ENCODE measurements at regions not wholly inside any gene's neighbourhood (a gene's known extent, or its start where the extent isn't known, plus 50 kb on each side); places are given as distances from the start of the nearest gene placed in this dataset.
A peak's percentile ranks its signal among the peaks of the same experiment; 100 is the strongest.
"Not testable (repeated sequence)": the region's sequence is repeated elsewhere in the genome, so short reads cannot be mapped to it uniquely, and the experiment has no call there.

DNA sequence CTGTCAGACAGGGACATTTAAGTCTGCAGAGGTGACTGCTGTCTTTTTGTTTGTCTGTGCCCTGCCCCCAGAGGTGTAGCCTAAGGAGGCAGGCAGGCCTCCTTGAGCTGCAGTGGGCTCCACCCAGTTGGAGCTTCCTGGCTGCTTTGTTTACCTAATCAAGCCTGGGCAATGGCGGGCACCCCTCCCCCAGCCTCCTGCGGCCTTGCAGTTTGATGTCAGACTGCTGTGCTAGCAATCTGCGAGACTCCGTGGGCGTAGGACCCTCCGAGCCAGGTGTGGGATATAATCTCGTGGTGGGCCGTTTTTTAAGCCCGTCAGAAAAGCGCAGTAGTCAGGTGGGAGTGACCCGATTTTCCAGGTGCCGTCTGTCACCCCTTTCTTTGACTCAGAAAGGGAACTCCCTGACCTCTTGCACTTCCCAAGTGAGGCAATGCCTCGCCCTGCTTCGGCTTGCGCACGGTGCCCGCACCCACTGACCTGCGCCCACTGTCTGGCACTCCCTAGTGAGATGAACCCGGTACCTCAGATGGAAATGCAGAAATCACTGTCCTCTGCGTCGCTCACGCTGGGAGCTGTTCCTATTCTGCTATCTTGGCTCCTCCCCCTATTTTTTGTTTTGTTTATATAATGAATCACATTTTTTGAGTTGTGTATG, 179.4 kb upstream of the KLF8 start:
- H3K9ac ChIP-seq (ENCODE audit: low read length in 5 of 5); H3K36me3 ChIP-seq (ENCODE audit: control insufficient read depth in 5 of 5, insufficient read depth in 5 of 5, low read length in 5 of 5); H3K27ac ChIP-seq (ENCODE audit: low read depth, low read length); H3K4me3 ChIP-seq (ENCODE audit: low read depth in 1 of 5, low read length in 5 of 5); H3K4me1 ChIP-seq (ENCODE audit: control insufficient read depth in 5 of 5, insufficient read depth in 5 of 5, low read length in 5 of 5); H3K27me3 ChIP-seq (ENCODE audit: control insufficient read depth in 5 of 5, insufficient read depth in 4 of 5, low read length in 5 of 5): not testable (repeated sequence)
- peaks cover 4 to 17% (median 7%) of the 10 kb centered on the region in 5 donors for H3K9me3 ChIP-seq (ENCODE audit: control insufficient read depth in 5 of 5, low read length in 5 of 5)

DNA sequence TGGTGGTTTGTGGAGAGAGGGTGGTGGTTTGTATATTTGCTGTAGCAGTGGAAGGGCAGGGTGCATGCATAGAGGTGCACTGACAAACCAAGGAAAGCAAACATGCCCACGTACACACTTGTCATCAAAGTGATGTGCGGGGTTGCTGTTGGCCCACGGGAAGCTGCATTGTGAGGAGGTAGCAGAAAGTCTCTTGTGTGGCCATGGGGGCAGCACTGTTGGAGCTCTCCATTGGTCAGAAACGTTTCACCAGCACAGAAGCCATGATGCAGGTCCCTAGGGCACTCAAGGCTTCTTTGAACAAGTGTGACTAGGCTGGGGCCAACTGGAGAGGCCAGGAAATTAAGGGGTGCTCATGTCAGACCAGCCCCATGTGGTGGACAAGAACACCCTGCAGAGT, 174.8 kb upstream of the KLF8 start:
- H3K4me1 ChIP-seq (ENCODE audit: control insufficient read depth in 5 of 5, insufficient read depth in 5 of 5, low read length in 5 of 5), result no peaks in the 10 kb centered on the region
- no peak overlapping the region for H3K27ac ChIP-seq (ENCODE audit: low read depth, low read length)
- no peaks in the 10 kb centered on the region for H3K36me3 ChIP-seq (ENCODE audit: control insufficient read depth in 5 of 5, insufficient read depth in 5 of 5, low read length in 5 of 5)
- H3K9ac ChIP-seq (ENCODE audit: low read length in 5 of 5), result no peak overlapping the region
- no peak overlapping the region for H3K4me3 ChIP-seq (ENCODE audit: low read depth in 1 of 5, low read length in 5 of 5)
- no peaks in the 10 kb centered on the region for H3K27me3 ChIP-seq (ENCODE audit: control insufficient read depth in 5 of 5, insufficient read depth in 4 of 5, low read length in 5 of 5)
- peaks cover 4 to 17% (median 7%) of the 10 kb centered on the region in 5 donors for H3K9me3 ChIP-seq (ENCODE audit: control insufficient read depth in 5 of 5, low read length in 5 of 5)

DNA sequence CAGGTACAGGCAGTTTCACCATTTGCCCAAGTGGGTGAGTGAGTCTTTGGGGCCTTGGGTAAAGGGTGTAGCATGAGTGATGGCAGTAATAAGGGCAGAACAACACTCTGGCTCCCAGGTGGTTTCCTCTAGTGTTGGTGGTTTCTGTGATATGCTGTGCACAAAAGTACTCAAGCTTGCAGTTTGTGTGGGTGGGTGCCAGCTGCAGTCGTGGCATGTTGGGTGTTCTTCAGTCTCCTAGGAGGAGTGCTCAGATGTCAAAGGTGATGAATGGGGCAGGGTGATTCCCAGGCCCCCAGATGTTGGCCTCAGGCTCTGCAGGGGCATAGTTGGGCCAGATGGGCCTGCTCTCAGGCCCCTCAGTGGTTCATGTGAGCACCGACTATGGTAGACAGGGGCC, 166.1 kb upstream of the KLF8 start:
- no peaks in the 10 kb centered on the region for H3K36me3 ChIP-seq (ENCODE audit: control insufficient read depth in 5 of 5, insufficient read depth in 5 of 5, low read length in 5 of 5)
- H3K9ac ChIP-seq (ENCODE audit: low read length in 5 of 5), result no peak overlapping the region
- peaks cover 0 to 21% (median 0%) of the 10 kb centered on the region in 5 donors for H3K4me1 ChIP-seq (ENCODE audit: control insufficient read depth in 5 of 5, insufficient read depth in 5 of 5, low read length in 5 of 5)
- no peak overlapping the region for H3K4me3 ChIP-seq (ENCODE audit: low read depth in 1 of 5, low read length in 5 of 5)
- peaks cover 0 to 9% (median 8%) of the 10 kb centered on the region in 5 donors for H3K9me3 ChIP-seq (ENCODE audit: control insufficient read depth in 5 of 5, low read length in 5 of 5)
- no peak overlapping the region for H3K27ac ChIP-seq (ENCODE audit: low read depth, low read length)
- peaks cover 0 to 9% (median 6%) of the 10 kb centered on the region in 5 donors for H3K27me3 ChIP-seq (ENCODE audit: control insufficient read depth in 5 of 5, insufficient read depth in 4 of 5, low read length in 5 of 5)

DNA sequence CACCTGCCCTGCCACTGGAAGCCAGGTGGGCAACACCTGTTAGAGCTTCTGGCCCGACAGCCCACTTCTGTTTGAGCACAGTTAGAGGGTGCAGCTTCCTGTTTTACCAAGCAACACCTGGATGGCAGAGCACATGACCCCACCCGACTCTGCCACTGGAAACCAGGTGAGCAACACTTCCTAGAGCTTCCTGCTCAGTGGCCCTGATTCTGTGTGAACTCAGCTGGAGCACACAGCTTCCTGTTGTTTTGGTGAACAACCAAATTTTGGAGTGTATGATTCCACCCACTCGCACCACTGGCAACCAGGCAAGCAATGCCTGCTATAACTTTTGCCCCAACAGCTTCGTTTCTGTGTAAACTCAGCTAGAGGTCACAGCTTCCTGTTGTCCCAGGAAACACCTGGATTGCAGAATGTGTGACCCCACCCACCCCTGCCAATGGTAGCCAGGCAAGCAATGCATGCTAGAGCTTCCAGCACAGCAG, 163.8 kb upstream of the KLF8 start:
- Histone ChIP-seq H3K27ac (ENCODE audit: low read depth, low read length) (peak overlapping the region; percentile 3), H3K9ac (ENCODE audit: low read length in 5 of 5) (no peak overlapping the region), H3K36me3 (ENCODE audit: control insufficient read depth in 5 of 5, insufficient read depth in 5 of 5, low read length in 5 of 5) (no peaks in the 10 kb centered on the region), H3K27me3 (ENCODE audit: control insufficient read depth in 5 of 5, insufficient read depth in 4 of 5, low read length in 5 of 5) (peaks cover 0 to 9% (median 6%) of the 10 kb centered on the region in 5 donors), H3K9me3 (ENCODE audit: control insufficient read depth in 5 of 5, low read length in 5 of 5) (peaks cover 0 to 8% (median 4%) of the 10 kb centered on the region in 5 donors), H3K4me3 (ENCODE audit: low read depth in 1 of 5, low read length in 5 of 5) (peak overlapping the region in 1 of 5 donors; percentile 5), H3K4me1 (ENCODE audit: control insufficient read depth in 5 of 5, insufficient read depth in 5 of 5, low read length in 5 of 5) (peaks cover 0 to 21% (median 0%) of the 10 kb centered on the region in 5 donors)

DNA sequence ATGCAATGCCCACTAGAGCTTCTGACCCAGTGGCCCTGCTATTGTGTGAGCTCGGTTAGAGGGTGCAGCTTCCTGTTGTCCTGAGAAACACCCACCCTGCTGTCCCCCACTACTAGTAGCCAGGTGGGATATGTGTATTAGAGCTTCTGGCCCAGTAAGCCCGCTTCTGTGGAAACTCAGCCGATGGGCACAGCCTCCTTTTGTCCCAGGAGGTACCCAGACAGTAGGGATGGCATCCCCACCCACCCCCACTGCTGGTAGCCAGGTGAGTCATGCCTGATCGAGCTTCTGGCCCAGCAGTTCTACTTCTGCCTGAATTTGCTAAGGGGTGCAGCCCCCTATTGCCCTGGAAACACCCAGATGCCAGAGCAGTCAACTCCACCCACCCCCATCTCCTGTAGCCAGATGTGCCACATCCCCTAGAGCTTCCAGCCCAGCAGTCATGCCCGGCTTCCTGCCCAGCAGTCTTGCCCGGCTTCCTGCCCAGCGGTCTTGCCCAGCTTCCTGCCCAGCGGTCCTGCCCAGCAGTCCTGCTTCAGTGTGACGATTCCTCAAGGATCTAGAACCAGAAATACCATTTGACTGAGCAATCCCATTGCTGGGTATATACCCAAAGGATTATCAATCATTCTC, 162.7 kb upstream of the KLF8 start:
- peaks cover 0 to 21% (median 0%) of the 10 kb centered on the region in 5 donors for H3K4me1 ChIP-seq (ENCODE audit: control insufficient read depth in 5 of 5, insufficient read depth in 5 of 5, low read length in 5 of 5)
- no peak overlapping the region for H3K9ac ChIP-seq (ENCODE audit: low read length in 5 of 5)
- no peaks in the 10 kb centered on the region for H3K36me3 ChIP-seq (ENCODE audit: control insufficient read depth in 5 of 5, insufficient read depth in 5 of 5, low read length in 5 of 5)
- no peak overlapping the region for H3K27ac ChIP-seq (ENCODE audit: low read depth, low read length)
- peaks cover 0 to 9% (median 6%) of the 10 kb centered on the region in 5 donors for H3K27me3 ChIP-seq (ENCODE audit: control insufficient read depth in 5 of 5, insufficient read depth in 4 of 5, low read length in 5 of 5)
- peaks cover 0 to 3% (median 0%) of the 10 kb centered on the region in 5 donors for H3K9me3 ChIP-seq (ENCODE audit: control insufficient read depth in 5 of 5, low read length in 5 of 5)
- peak overlapping the region in 1 of 5 donors; percentile 5 for H3K4me3 ChIP-seq (ENCODE audit: low read depth in 1 of 5, low read length in 5 of 5)

DNA sequence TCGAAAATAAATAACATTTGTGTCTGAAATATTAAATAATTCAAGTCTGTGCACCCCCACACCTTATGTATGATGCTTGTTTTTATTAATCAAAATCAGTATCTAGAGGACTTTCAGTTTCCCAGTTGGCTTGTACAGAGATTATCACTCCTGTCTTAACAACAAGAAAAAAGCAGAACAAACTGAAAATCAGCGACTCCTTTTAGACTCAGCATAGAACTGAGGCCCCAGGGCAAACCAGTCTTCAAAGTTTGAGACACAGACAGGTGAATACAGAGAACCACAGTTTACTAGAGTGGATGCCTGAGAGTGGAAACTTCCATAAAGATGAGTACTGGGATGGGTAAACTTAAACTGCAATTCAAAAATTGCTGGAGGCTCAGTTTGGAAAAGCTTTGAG, 142.8 kb upstream of the KLF8 start:
- no peaks in the 10 kb centered on the region for H3K9me3 ChIP-seq (ENCODE audit: control insufficient read depth in 5 of 5, low read length in 5 of 5)
- H3K36me3 ChIP-seq (ENCODE audit: control insufficient read depth in 5 of 5, insufficient read depth in 5 of 5, low read length in 5 of 5), result no peaks in the 10 kb centered on the region
- H3K27me3 ChIP-seq (ENCODE audit: control insufficient read depth in 5 of 5, insufficient read depth in 4 of 5, low read length in 5 of 5), result peaks cover 0 to 9% (median 0%) of the 10 kb centered on the region in 5 donors
- H3K27ac ChIP-seq (ENCODE audit: low read depth, low read length), result no peak overlapping the region
- H3K4me1 ChIP-seq (ENCODE audit: control insufficient read depth in 5 of 5, insufficient read depth in 5 of 5, low read length in 5 of 5), result peaks cover 0 to 9% (median 0%) of the 10 kb centered on the region in 5 donors
- H3K4me3 ChIP-seq (ENCODE audit: low read depth in 1 of 5, low read length in 5 of 5), result no peak overlapping the region
- no peak overlapping the region for H3K9ac ChIP-seq (ENCODE audit: low read length in 5 of 5)

DNA sequence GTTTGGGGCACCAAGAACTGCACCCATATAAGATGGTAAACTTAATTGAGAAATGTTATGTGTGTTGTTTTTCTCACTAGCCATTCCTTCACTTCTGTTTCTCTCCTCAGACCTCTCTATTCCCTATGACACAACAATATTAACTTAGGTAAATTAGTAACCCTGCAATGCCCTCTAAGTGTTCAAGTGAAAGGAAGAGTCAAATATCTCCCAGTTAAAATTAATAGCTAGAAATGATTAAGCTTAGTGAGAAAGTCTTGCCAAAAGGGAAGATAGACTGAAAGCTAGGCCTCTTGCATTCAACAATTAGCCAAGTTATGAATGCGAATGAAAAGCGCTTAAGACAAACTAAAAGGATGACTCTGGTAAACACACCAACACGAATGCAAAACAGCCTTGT, 132.9 kb upstream of the KLF8 start:
- Histone ChIP-seq H3K27me3 (ENCODE audit: control insufficient read depth in 5 of 5, insufficient read depth in 4 of 5, low read length in 5 of 5) (no peaks in the 10 kb centered on the region), H3K4me1 (ENCODE audit: control insufficient read depth in 5 of 5, insufficient read depth in 5 of 5, low read length in 5 of 5) (no peaks in the 10 kb centered on the region), H3K4me3 (ENCODE audit: low read depth in 1 of 5, low read length in 5 of 5) (no peak overlapping the region), H3K9me3 (ENCODE audit: control insufficient read depth in 5 of 5, low read length in 5 of 5) (no peaks in the 10 kb centered on the region), H3K27ac (ENCODE audit: low read depth, low read length) (no peak overlapping the region), H3K9ac (ENCODE audit: low read length in 5 of 5) (no peak overlapping the region), H3K36me3 (ENCODE audit: control insufficient read depth in 5 of 5, insufficient read depth in 5 of 5, low read length in 5 of 5) (no peaks in the 10 kb centered on the region)

DNA sequence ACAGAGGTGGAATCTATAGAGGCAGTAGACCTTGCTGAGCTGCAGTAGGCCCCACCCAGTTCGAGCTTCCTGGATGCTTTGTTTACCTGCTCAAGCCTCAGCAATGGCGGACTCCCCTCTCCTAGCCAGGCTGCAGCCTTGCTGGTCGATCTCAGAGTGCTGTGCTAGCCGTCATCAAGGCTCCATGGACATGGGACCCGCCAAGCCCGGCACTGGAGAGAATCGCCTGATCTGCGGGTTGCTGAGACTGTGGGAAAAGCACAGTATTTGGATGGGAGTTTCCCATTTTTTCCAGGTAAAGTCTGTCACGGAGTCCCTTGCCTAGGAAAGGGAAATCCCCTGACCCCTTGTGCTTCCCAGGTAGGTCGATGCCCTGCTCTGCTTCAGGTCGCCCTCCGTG, 124.8 kb upstream of the KLF8 start:
- Histone ChIP-seq H3K27ac (ENCODE audit: low read depth, low read length) (no peak overlapping the region), H3K36me3 (ENCODE audit: control insufficient read depth in 5 of 5, insufficient read depth in 5 of 5, low read length in 5 of 5) (no peaks in the 10 kb centered on the region), H3K4me1 (ENCODE audit: control insufficient read depth in 5 of 5, insufficient read depth in 5 of 5, low read length in 5 of 5) (no peaks in the 10 kb centered on the region), H3K27me3 (ENCODE audit: control insufficient read depth in 5 of 5, insufficient read depth in 4 of 5, low read length in 5 of 5) (peaks cover 0 to 2% (median 0%) of the 10 kb centered on the region in 5 donors), H3K9ac (ENCODE audit: low read length in 5 of 5) (no peak overlapping the region), H3K9me3 (ENCODE audit: control insufficient read depth in 5 of 5, low read length in 5 of 5) (peaks cover 0 to 3% (median 0%) of the 10 kb centered on the region in 5 donors), H3K4me3 (ENCODE audit: low read depth in 1 of 5, low read length in 5 of 5) (no peak overlapping the region)

DNA sequence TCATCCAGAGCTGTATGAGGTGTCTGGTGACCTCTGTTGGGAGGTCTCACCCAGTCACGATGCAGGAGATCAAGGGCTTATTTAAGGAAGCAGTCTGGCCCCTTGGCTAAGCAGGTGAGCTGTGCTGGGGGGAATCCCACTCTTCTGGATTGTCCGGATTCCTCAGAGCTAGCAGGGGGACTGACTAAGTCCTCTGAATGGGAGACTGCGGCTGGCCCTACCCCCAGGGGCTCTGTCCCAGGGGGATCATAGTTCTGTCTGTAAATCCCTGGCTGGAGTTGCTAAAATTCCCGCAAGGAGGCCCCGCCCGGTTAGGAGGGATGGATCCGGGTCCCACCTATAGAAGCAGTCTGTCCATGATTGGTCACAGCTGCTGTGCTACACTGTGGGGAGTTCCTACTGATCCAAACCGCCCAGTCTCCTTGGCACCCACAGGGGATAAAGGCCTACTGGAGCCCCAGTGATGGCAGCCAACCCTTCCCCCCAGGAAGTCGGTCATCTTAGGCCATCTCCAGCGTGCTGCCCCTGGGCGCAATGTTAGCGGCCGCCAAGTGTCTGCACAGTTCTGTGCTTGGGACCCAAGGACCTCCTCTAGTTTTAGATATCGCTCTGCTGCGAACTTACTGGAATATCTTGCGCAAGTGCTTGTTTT, 118.2 kb upstream of the KLF8 start:
- H3K9ac ChIP-seq (ENCODE audit: low read length in 5 of 5), result no peak overlapping the region

DNA sequence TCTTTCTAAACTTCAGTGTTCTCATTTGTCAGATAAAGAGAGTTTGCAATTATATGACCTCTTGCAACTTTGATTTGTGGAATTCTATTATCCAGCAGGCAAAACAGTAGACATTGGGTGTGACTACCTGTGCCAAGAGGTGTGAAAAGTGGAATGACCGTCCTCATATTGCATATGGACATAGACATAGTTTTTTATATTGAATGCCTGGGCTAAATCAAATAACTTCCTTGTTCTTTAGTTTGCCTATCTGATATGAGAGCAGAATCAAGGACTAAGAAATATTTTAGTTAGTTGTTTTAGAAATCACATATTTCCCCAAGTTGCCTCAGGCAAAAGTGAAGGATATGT, 117.7 kb upstream of the KLF8 start:
- Histone ChIP-seq H3K36me3 (ENCODE audit: control insufficient read depth in 5 of 5, insufficient read depth in 5 of 5, low read length in 5 of 5) (no peaks in the 10 kb centered on the region), H3K27me3 (ENCODE audit: control insufficient read depth in 5 of 5, insufficient read depth in 4 of 5, low read length in 5 of 5) (peaks cover 0 to 4% (median 0%) of the 10 kb centered on the region in 5 donors), H3K4me1 (ENCODE audit: control insufficient read depth in 5 of 5, insufficient read depth in 5 of 5, low read length in 5 of 5) (no peaks in the 10 kb centered on the region), H3K4me3 (ENCODE audit: low read depth in 1 of 5, low read length in 5 of 5) (no peak overlapping the region), H3K9ac (ENCODE audit: low read length in 5 of 5) (no peak overlapping the region), H3K27ac (ENCODE audit: low read depth, low read length) (no peak overlapping the region), H3K9me3 (ENCODE audit: control insufficient read depth in 5 of 5, low read length in 5 of 5) (no peaks in the 10 kb centered on the region)

More for the DNA sequence above, 118.2 kb upstream of the KLF8 start:
- H3K4me1 ChIP-seq (ENCODE audit: control insufficient read depth in 5 of 5, insufficient read depth in 5 of 5, low read length in 5 of 5), result no peaks in the 10 kb centered on the region
- H3K9me3 ChIP-seq (ENCODE audit: control insufficient read depth in 5 of 5, low read length in 5 of 5), result no peaks in the 10 kb centered on the region
- peaks cover 0 to 4% (median 0%) of the 10 kb centered on the region in 5 donors for H3K27me3 ChIP-seq (ENCODE audit: control insufficient read depth in 5 of 5, insufficient read depth in 4 of 5, low read length in 5 of 5)
- H3K4me3 ChIP-seq (ENCODE audit: low read depth in 1 of 5, low read length in 5 of 5), result no peak overlapping the region
- no peak overlapping the region for H3K27ac ChIP-seq (ENCODE audit: low read depth, low read length)
- no peaks in the 10 kb centered on the region for H3K36me3 ChIP-seq (ENCODE audit: control insufficient read depth in 5 of 5, insufficient read depth in 5 of 5, low read length in 5 of 5)
